GM23338 (cell line): ENCODE measurements at regions not wholly inside any gene's neighbourhood (a gene's known extent, or its start where the extent isn't known, plus 50 kb on each side); places are given as distances from the start of the nearest gene placed in this dataset.

Source experiments
- ATAC-seq: fragments of 200-7000 bp; cut with Tn5 transposase; 3 replicates; pipeline ENCODE4 v1.9.1; 2020
- DNase-seq: peaks from one replicate; pipeline ENCODE4 v3.0.0-alpha.2; 2015; ENCODE audit warnings: low spot score
- H2AFZ ChIP-seq: fragments of 200-600 bp; sonication (generic); 2 replicates; pipeline ENCODE4 v1.8.0; 2016; ENCODE audit warnings: antibody characterized with exemption, mild to moderate bottlenecking, moderate library complexity
- H3F3A ChIP-seq: fragments of 200-600 bp; sonication (generic); replicated peaks from 2 replicates; pipeline ENCODE4 v1.8.0; 2017; ENCODE audit warnings: antibody characterized with exemption, mixed run types, low read depth
- H3K27ac ChIP-seq: fragments of 200-600 bp; sonication (generic); 2 replicates; pipeline ENCODE4 v1.6.1; 2016; ENCODE audit warnings: low read depth
- H3K27me3 ChIP-seq: fragments of 200-600 bp; sonication (generic); 2 replicates; pipeline ENCODE4 v1.8.0; 2016; ENCODE audit warnings: mild to moderate bottlenecking, mixed run types, moderate library complexity; ENCODE audit not compliant: insufficient read depth
- H3K36me3 ChIP-seq: fragments of 200-600 bp; sonication (generic); 2 replicates; pipeline ENCODE4 v1.8.0; 2016; ENCODE audit warnings: mild to moderate bottlenecking; ENCODE audit not compliant: insufficient read depth
- H3K4me1 ChIP-seq: fragments of 200-600 bp; sonication (generic); 2 replicates; pipeline ENCODE4 v1.8.0; 2016; ENCODE audit warnings: mild to moderate bottlenecking, moderate library complexity; ENCODE audit not compliant: insufficient read depth
- H3K4me2 ChIP-seq: fragments of 200-600 bp; sonication (generic); 2 replicates; pipeline ENCODE4 v1.7.1; 2017; ENCODE audit warnings: mixed run types
- H3K4me3 ChIP-seq: fragments of 200-600 bp; sonication (generic); 2 replicates; pipeline ENCODE4 v1.6.1; 2016; ENCODE audit warnings: mixed run types
- H3K79me2 ChIP-seq: fragments of 200-600 bp; sonication (generic); replicated peaks from 2 replicates; pipeline ENCODE4 v1.8.0; 2017; ENCODE audit warnings: mild to moderate bottlenecking; ENCODE audit not compliant: insufficient read depth
- H3K9me2 ChIP-seq: fragments of 200-600 bp; sonication (generic); 2 replicates; pipeline ENCODE4 v1.8.0; 2017; ENCODE audit not compliant: insufficient read depth
- H4K20me1 ChIP-seq: fragments of 200-600 bp; sonication (generic); replicated peaks from 2 replicates; pipeline ENCODE4 v1.8.0; 2017; ENCODE audit warnings: mild to moderate bottlenecking; ENCODE audit not compliant: insufficient read depth
- H3K27ac Mint-ChIP-seq: 2 replicates; pipeline ENCODE4 v1.8.0; 2020; ENCODE audit warnings: inconsistent platforms, mild to moderate bottlenecking, moderate library complexity, mixed read lengths
- H3K27me3 Mint-ChIP-seq: 3 replicates; pipeline ENCODE4 v1.8.0; 2022; ENCODE audit warnings: low read depth, mild to moderate bottlenecking, moderate library complexity, mixed read lengths, inconsistent platforms; ENCODE audit not compliant: insufficient read depth, poor library complexity
- H3K36me3 Mint-ChIP-seq: 3 replicates; pipeline ENCODE4 v1.8.0; 2021; ENCODE audit warnings: low read depth, mild to moderate bottlenecking, inconsistent platforms, moderate library complexity, mixed read lengths
- H3K4me1 Mint-ChIP-seq: 3 replicates; pipeline ENCODE4 v1.8.0; 2020; ENCODE audit warnings: mild to moderate bottlenecking, inconsistent platforms, mixed read lengths
- H3K4me3 Mint-ChIP-seq: 3 replicates; pipeline ENCODE4 v1.8.0; 2021; ENCODE audit warnings: moderate library complexity, mild to moderate bottlenecking, inconsistent platforms, mixed read lengths
- H3K9me3 Mint-ChIP-seq: 3 replicates; pipeline ENCODE4 v1.8.0; 2020; ENCODE audit warnings: moderate library complexity, mild to moderate bottlenecking, inconsistent platforms, mixed read lengths
- EZH2 ChIP-seq: fragments of 200-600 bp; sonication (generic); IDR thresholded peaks from one replicate; pipeline ENCODE4 v1.8.0; 2017; ENCODE audit warnings: antibody characterized with exemption, mild to moderate bottlenecking, low read depth; ENCODE audit not compliant: unreplicated experiment
- EZH2phosphoT487 ChIP-seq: fragments of 200-600 bp; sonication (generic); IDR thresholded peaks from one replicate; pipeline ENCODE4 v1.8.1; 2018; ENCODE audit warnings: antibody characterized with exemption; ENCODE audit not compliant: unreplicated experiment
- JUNB ChIP-seq: IDR thresholded peaks from one replicate; pipeline ENCODE4 v1.6.1; 2016; ENCODE audit warnings: antibody characterized with exemption; ENCODE audit not compliant: unreplicated experiment
- NANOG ChIP-seq: IDR thresholded peaks from 2 replicates; pipeline ENCODE4 v1.6.1; 2016; ENCODE audit warnings: antibody characterized with exemption, borderline replicate concordance
- POLR2AphosphoS5 ChIP-seq: IDR thresholded peaks from 2 replicates; pipeline ENCODE4 v1.6.1; 2016; ENCODE audit warnings: antibody characterized with exemption, low read depth
- STAT1 ChIP-seq: IDR thresholded peaks from one replicate; pipeline ENCODE4 v1.6.1; 2016; ENCODE audit warnings: antibody characterized with exemption; ENCODE audit not compliant: unreplicated experiment
- ZNF114 ChIP-seq: fragments of 250-450 bp; sonication (Bioruptor Pico); IDR thresholded peaks from 2 replicates; pipeline ENCODE4 v1.5.0; 2020; ENCODE audit warnings: mild to moderate bottlenecking, moderate library complexity
- TF ChIP-seq, protein P1 (sequence below): fragments of 250-450 bp; sonication (Bioruptor Pico); IDR thresholded peaks from 2 replicates; pipeline ENCODE4 v1.5.0; 2020; ENCODE audit warnings: mild to moderate bottlenecking, moderate library complexity
- TF ChIP-seq, protein P2 (sequence below): IDR thresholded peaks from one replicate; pipeline ENCODE4 v1.6.1; 2018; ENCODE audit warnings: antibody characterized with exemption; ENCODE audit not compliant: unreplicated experiment

DNA sequence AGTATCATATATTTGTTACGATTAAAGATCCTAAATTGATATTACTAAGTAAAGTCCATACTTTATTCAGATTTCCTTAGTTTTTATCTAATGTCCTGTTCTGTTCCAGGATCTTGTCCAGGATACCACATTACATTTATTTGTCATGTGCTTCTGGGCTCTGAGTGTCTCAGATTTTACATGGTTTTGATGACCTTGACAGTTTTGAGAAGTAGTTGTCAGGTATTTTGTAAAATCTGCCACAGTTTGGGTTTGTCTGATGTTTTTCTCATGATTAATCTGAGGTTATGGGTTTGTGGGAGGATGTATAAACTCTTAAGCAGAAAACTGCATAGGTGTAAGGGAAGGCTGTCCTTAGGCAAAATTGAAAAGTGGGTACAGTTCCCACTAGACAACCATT is 109.9 kb upstream of the BMP5 start (continued):
- TF ChIP-seq, protein P1, sequence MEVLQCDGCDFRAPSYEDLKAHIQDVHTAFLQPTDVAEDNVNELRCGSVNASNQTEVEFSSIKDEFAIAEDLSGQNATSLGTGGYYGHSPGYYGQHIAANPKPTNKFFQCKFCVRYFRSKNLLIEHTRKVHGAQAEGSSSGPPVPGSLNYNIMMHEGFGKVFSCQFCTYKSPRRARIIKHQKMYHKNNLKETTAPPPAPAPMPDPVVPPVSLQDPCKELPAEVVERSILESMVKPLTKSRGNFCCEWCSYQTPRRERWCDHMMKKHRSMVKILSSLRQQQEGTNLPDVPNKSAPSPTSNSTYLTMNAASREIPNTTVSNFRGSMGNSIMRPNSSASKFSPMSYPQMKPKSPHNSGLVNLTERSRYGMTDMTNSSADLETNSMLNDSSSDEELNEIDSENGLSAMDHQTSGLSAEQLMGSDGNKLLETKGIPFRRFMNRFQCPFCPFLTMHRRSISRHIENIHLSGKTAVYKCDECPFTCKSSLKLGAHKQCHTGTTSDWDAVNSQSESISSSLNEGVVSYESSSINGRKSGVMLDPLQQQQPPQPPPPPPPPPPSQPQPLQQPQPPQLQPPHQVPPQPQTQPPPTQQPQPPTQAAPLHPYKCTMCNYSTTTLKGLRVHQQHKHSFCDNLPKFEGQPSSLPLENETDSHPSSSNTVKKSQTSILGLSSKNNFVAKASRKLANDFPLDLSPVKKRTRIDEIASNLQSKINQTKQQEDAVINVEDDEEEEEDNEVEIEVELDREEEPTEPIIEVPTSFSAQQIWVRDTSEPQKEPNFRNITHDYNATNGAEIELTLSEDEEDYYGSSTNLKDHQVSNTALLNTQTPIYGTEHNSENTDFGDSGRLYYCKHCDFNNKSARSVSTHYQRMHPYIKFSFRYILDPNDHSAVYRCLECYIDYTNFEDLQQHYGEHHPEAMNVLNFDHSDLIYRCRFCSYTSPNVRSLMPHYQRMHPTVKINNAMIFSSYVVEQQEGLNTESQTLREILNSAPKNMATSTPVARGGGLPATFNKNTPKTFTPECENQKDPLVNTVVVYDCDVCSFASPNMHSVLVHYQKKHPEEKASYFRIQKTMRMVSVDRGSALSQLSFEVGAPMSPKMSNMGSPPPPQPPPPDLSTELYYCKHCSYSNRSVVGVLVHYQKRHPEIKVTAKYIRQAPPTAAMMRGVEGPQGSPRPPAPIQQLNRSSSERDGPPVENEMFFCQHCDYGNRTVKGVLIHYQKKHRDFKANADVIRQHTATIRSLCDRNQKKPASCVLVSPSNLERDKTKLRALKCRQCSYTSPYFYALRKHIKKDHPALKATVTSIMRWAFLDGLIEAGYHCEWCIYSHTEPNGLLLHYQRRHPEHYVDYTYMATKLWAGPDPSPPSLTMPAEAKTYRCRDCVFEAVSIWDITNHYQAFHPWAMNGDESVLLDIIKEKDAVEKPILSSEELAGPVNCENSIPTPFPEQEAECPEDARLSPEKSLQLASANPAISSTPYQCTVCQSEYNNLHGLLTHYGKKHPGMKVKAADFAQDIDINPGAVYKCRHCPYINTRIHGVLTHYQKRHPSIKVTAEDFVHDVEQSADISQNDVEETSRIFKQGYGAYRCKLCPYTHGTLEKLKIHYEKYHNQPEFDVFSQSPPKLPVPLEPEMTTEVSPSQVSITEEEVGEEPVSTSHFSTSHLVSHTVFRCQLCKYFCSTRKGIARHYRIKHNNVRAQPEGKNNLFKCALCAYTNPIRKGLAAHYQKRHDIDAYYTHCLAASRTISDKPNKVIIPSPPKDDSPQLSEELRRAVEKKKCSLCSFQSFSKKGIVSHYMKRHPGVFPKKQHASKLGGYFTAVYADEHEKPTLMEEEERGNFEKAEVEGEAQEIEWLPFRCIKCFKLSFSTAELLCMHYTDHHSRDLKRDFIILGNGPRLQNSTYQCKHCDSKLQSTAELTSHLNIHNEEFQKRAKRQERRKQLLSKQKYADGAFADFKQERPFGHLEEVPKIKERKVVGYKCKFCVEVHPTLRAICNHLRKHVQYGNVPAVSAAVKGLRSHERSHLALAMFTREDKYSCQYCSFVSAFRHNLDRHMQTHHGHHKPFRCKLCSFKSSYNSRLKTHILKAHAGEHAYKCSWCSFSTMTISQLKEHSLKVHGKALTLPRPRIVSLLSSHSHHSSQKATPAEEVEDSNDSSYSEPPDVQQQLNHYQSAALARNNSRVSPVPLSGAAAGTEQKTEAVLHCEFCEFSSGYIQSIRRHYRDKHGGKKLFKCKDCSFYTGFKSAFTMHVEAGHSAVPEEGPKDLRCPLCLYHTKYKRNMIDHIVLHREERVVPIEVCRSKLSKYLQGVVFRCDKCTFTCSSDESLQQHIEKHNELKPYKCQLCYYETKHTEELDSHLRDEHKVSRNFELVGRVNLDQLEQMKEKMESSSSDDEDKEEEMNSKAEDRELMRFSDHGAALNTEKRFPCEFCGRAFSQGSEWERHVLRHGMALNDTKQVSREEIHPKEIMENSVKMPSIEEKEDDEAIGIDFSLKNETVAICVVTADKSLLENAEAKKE = no peak
- no peak for TF ChIP-seq ZNF114
- TF ChIP-seq POLR2AphosphoS5 = no peak
- TF ChIP-seq JUNB = no peak

DNA sequence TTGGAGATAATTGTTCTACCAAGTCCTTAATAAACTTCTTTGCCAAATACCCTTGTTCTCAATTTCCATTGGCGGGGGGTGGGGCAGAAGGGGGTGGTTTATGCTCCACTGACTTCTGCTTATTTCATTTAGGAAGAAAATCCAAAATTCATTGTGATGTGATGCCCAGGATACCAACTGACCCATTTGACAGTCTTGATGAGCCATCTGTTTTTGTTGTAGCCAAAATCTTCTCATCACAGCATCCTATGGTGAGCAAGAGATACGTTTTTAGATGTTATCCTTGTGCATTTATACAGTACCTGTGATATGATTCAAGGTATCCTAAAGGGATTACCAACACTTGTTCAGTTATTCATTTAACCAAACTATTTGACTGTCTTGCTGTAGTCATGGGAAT is 108.5 kb upstream of the BMP5 start:
- ATAC-seq (no peak), DNase-seq (no peak)
- no peak overlapping the region for H3K27ac Mint-ChIP-seq
- H3K9me3 Mint-ChIP-seq = peaks cover 3% of the 10 kb centered on the region; the same call in 2 of the 3 replicates
- Histone ChIP-seq H3K27ac (no peak overlapping the region), H4K20me1 (no peaks in the 10 kb centered on the region), H3K27me3 (no peaks in the 10 kb centered on the region), H3K4me2 (no peak overlapping the region), H3K4me1 (no peaks in the 10 kb centered on the region), H3K9me2 (peaks cover 4% of the 10 kb centered on the region), H3K4me3 (no peak overlapping the region), H2AFZ (no peak overlapping the region), H3K36me3 (no peaks in the 10 kb centered on the region), H3F3A (no peaks in the 10 kb centered on the region), H3K79me2 (no peaks in the 10 kb centered on the region)
- peaks cover 11% of the 10 kb centered on the region; the same call in 2 of the 3 replicates for H3K4me1 Mint-ChIP-seq
- H3K4me3 Mint-ChIP-seq = no peak overlapping the region
- peaks cover 2% of the 10 kb centered on the region; the same call in 2 of the 3 replicates for H3K36me3 Mint-ChIP-seq
- no peaks in the 10 kb centered on the region for H3K27me3 Mint-ChIP-seq
- TF ChIP-seq EZH2 (no peak), JUNB (no peak), NANOG (no peak), EZH2phosphoT487 (no peak), STAT1 (no peak), POLR2AphosphoS5 (no peak)
- TF ChIP-seq, protein P2, sequence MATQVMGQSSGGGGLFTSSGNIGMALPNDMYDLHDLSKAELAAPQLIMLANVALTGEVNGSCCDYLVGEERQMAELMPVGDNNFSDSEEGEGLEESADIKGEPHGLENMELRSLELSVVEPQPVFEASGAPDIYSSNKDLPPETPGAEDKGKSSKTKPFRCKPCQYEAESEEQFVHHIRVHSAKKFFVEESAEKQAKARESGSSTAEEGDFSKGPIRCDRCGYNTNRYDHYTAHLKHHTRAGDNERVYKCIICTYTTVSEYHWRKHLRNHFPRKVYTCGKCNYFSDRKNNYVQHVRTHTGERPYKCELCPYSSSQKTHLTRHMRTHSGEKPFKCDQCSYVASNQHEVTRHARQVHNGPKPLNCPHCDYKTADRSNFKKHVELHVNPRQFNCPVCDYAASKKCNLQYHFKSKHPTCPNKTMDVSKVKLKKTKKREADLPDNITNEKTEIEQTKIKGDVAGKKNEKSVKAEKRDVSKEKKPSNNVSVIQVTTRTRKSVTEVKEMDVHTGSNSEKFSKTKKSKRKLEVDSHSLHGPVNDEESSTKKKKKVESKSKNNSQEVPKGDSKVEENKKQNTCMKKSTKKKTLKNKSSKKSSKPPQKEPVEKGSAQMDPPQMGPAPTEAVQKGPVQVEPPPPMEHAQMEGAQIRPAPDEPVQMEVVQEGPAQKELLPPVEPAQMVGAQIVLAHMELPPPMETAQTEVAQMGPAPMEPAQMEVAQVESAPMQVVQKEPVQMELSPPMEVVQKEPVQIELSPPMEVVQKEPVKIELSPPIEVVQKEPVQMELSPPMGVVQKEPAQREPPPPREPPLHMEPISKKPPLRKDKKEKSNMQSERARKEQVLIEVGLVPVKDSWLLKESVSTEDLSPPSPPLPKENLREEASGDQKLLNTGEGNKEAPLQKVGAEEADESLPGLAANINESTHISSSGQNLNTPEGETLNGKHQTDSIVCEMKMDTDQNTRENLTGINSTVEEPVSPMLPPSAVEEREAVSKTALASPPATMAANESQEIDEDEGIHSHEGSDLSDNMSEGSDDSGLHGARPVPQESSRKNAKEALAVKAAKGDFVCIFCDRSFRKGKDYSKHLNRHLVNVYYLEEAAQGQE = no peak
